SH-SY5Y (cell line): ENCODE measurements at regions not wholly inside any gene's neighbourhood (a gene's known extent, or its start where the extent isn't known, plus 50 kb on each side); places are given as distances from the start of the nearest gene placed in this dataset.

Source experiments
- GATA2 ChIP-seq: IDR thresholded peaks from 2 replicates; pipeline ENCODE4 v1.6.1; 2011; ENCODE audit warnings: mild to moderate bottlenecking, low read depth, low read length
- GATA3 ChIP-seq: IDR thresholded peaks from 2 replicates; pipeline ENCODE4 v1.6.1; 2011; ENCODE audit warnings: low read depth, mild to moderate bottlenecking, low read length, moderate library complexity

DNA sequence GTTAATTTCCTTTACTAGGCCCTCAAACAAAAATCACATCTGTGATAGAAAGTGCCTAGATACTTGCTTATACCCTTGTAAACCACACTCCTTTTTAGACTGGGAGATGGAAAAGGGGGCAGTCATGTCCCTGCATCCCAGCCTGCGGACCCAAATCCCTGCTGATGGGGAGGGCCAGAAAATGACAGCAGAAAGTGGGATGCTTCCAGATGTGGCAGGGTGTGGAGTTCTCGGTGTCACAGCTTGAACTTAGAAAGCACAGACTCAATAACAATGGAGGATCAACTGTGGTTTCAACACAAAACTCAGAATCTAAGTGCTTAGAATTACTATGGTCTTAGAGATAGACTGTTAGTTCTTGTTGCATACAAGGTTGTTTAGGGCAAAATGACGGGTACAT is 95.6 kb upstream of the F3 start:
- no peak for TF ChIP-seq GATA3

DNA sequence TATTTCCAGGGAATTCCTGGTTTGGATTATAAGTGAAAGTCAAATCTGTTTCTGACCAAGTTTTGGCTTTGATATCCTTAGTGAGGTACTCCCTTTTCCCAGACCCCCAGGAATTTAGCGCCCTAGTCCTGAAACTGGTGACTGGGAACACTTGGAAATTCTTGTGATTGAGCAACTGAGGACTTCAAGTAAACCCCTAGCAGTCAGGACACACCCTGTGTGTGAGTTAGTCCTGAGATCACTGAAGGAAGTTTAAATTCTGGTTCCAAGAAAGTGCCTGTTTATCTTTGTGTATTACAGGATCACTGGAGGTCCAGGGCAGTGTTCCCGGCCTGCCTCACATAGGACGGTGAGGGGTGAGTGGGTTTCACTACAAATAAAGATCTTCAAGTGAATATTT is 95.1 kb upstream of the F3 start:
- TF ChIP-seq GATA3 (no peak), GATA2 (no peak)

DNA sequence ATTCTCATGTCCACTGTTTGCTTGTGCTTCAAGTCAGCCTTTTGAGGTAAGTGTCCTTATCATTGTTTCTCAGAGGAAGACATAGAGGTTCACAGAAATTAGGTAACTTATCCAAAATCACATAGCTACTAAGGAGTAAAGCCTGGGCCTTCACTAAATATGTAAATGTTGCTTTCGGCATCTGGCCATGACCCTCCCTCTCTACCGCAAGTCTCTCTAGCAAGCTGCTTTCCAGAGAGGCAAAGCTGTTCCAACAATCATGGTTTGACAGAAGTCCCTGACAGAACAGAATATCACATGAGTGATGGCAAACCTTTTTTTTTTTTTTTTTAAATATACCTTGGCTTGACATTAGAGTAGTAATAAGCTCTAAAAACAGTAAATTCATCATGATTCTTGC is 94.5 kb upstream of the F3 start:
- TF ChIP-seq GATA3 = no peak
- no peak for TF ChIP-seq GATA2

DNA sequence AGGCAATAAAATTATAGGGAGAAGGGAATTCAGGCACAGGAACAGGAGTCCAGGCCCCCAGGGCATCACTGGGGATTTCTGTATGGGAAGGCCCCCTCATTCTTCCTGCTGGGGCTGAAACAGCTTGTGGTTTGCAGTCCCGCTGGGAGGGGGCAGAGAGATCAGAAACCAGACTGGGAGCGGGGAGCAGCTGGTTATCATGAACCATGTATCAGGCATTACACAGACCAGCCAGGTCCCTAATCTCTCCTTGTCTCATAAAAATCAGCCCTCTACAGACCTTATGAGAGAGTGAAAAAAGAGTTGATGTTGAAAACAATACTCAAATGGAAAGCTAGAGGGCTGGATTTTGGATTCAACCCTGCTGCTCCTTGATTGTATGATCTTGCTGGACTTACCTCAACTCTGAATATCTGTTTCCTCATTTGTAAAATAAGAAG is 93.4 kb upstream of the F3 start:
- no peak for TF ChIP-seq GATA3
- peak; percentile 56; the same call in 1 of the 2 replicates for TF ChIP-seq GATA2

DNA sequence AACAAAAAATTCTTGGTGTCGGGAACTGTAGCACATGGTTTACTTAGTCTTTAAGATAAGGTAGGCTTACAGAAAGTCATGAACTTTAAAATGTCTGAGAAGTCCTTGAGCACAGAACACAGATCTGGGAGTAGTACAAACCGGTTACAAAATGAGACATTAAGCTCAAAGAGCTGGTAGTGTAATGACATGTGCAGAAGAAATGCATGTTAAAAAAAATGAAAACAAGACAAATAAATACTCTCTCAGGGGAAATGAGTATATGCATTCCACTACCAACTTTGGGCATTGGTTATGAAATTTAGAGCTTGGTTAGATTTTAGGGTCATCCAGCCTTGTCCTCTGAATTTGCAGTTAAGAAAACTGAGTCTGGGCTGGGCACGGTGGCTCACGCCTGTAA is 91.5 kb upstream of the F3 start:
- TF ChIP-seq GATA3 (no peak), GATA2 (no peak)

DNA sequence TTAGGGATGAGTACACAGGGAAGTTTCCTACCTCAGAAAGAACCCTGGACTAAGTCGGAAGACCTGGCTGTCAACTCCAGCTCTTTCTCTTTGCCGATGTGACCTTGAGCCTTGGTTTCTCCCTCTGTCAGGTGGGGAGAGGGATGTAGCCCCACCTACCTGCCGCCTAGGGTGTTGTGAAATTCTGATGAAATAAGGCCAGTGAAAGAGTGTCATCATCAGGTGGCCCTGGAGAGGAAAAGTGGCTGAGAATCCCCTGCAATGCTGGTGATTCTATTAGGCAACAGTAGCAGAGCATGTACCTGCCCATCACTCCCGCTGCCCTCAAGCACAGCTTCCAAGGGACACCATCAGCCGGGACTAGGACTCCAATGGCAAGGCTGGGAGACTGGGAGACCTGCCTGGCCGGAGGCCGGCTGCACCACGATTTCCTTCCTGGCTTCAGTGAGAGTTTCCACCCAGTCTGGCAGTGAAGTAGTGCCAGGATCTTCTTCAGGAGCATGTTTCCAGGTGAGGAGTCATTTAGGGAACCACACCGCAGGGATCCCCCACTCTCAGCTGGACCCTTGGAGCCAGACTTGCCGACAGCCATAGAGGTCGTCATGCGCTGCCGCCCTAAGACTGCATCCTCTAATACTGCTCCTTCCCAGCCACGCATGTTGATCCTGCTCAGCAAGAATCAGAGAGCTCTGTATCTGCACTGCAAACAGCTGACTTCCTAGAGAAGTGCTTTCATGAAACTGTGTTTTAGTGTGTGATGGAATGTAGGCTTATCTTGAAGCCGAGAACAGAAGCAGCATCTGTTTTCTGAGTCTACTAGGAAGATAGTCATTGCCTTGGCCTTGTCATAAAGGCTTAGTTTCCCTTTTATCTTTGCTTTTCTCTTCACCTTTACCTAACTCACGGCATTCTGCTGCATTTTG is 88.0 kb upstream of the F3 start:
- TF ChIP-seq GATA2 = no peak
- TF ChIP-seq GATA3 = no peak

DNA sequence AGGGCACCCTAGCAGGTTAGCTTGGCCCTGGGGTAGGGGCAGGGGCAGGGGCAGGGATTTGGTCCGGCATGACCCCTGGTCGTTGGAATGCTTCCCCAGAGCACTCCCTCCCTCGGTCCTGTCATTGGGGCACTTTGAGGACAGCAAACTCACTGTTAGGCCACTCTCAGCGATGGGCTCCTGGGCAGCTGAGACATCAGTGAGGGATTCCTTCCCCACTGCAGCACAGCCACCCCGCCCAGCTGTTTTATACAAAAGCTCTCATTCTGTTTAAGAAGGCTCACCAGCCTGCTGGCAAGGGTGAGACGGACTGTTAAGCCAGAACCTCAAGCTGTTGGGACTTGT is 86.9 kb upstream of the F3 start:
- TF ChIP-seq GATA3 (no peak), GATA2 (no peak)

DNA sequence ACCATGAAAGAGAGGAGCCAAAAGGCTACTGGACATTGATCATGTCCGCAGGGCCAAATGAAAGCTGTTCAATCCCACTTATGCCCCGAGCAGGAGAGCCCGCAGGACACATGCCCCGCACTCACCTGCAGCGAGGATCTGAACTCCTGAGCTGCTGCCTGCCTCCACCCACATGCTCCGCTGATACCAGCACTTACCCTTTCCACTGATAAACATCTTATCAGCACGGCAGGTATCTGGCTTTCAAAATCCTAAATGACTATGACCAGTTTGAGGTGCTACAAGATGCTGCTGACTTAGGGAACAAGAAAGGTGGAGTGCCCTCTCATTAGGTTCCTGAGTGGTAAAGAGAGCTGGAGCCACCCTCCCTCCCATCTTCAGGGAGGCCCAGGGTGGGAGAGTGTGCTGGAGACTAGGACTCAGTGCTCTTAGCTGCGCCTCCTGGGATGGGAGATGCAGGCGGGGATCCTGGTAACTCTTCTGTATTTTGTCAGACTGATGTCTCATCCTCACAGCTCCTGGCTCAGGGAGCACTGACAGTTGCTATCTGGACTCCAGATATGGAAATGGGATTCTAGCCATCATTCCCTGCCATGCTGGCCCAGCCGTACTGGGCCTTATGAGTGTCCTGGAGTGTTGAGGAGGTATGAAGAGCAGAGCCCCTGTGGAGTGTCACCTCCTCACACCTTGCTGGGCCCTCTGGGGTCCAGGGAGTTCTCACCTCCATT is 86.4 kb upstream of the F3 start:
- TF ChIP-seq GATA2 = no peak
- no peak for TF ChIP-seq GATA3

DNA sequence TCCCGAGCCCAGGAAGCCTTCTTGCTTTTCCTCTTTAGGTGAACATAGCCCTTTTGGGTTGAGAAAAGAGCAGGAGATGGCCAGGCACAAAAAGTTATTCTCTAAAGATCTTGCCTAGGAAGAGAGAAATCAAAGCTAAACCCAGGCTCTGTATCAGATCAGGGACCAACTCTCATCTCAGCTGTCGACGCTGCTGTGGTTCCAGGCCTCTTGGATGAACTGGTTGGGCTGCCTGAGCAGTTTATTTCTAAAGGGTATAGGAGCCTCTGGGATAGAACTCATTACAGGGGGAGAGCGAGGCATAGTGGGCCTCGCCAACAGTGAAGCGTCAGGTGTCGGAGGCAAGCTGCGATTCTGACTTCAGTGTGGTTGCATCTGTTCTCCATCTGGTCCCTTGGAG is 82.6 kb upstream of the F3 start:
- TF ChIP-seq GATA2 (no peak), GATA3 (no peak)

DNA sequence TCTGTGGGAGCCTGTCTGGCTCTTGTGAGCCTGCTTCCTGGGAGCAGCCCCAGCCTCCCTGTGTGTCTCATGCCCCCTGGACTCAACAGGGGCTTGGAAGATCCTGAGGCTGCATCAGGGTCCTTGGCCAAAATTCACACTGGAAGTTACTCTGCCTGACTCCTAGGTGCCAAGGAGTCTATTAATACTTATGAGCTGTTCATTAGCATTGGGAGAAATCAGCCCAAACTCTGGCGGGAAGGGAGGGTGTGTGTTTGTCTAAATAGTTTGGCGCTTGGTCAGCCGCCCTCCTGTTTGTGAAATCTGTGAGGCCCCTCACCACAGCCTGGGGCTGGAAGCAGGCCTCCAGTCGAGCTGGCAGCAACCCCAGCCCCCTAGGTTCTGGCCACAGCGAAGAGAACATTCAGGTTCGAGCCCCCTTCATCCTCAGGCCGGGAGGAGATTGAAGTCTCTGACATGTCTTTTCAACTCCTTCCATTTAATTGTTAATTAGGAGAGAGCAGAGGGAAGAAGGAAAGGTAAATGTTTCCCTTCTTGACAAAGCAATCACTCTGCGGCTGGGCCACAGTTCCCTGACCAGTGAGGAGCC is 82.1 kb upstream of the F3 start:
- TF ChIP-seq GATA2 (no peak), GATA3 (no peak)

DNA sequence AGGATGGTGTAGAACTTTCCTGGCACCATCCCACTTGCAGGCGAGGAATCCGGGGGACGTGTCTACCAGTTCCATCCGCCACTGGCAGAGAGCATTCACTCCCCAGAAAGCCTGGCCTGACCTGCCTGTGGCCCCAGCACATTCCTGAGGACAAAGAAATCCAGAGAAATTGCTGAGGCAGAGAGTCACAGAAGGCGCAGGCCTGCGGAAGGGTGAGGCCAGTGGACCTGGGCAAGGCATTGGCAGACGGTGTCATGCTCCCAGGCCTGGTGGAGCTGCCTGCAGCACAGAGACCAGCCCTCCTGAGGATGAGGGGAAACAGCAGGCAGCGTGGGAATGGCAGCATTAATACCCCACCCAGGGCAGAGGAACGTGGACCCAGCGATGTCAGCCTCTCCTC is 81.2 kb upstream of the F3 start:
- no peak for TF ChIP-seq GATA2
- TF ChIP-seq GATA3 = no peak

DNA sequence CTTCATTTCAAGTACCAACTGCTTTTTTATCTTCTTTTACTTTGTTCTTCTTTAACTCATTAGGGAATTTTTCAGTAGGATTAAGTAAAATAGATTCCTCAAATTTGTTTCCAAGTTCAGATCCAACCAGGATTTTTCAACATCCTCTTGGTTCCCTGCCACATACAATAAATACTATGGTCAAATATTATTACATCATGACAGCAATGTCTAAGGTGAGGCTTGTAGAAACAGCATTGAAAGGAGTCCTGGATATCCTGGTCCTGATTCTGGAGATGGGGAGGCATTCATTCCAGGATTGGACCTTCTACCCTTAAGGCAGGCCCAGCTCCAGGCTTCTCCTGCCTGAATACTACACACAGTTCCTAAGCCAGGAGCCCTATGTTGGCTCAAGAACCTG is 80.2 kb upstream of the F3 start:
- TF ChIP-seq GATA2 = no peak

DNA sequence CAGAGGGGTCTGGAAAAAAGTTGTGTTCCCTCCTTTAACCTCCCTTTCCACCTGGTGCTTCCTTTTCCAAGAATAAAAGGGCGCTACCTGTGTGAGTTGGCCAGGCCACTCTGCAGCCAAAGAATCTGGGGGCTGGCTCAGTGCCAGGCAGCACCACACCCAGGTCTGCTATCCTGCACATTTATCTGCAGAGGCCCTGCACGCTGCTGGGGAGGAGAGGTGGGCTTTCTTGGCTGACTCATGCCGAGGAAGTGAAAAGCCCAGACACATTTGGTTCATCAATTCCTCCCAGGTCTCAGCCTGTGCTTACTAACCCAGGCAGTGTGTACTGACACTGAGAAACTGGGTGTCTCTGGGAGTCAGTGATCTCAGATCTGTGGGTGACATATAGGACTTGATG is 79.8 kb upstream of the F3 start:
- no peak for TF ChIP-seq GATA3
- TF ChIP-seq GATA2 = no peak

DNA sequence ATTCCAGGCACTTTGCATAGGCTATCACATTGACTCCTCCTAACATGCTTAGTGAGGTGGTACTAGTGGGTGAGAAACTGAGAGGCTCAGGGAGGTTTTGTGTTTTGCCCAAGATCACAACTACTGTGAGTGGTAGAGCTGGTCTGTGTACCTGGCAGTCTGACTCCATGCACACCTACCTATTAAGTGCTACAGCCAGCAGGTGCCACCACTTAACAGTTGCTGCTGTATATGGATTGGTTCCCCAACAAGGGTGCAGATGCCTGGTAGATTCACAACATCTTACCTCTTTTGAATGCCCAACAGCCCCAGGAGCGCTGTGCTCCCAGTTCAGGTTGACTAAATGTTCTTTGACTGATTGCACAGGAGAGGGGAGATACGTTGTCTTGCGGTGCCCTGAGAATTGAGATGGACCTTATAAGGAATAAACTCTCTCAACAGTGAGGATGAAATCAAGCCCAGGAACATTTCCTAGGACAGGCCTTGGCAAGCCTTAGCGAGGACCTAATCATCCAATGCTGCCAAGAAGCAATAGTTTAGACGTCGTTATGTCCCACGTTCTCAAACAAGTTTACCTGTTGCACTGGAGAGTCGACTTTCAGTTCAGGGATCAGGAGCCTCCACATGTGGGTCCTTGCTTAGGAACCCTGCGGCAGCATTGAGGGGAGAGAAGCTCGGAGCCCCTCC is 78.9 kb upstream of the F3 start:
- TF ChIP-seq GATA2 (no peak), GATA3 (no peak)
